SH-SY5Y (cell line): ENCODE measurements at regions not wholly inside any gene's neighbourhood (a gene's known extent, or its start where the extent isn't known, plus 50 kb on each side); places are given as distances from the start of the nearest gene placed in this dataset.

ENCODE experiments used
- GATA2 ChIP-seq: IDR thresholded peaks from 2 replicates; pipeline ENCODE4 v1.6.1; 2011; ENCODE audit warnings: mild to moderate bottlenecking, low read depth, low read length
- GATA3 ChIP-seq: IDR thresholded peaks from 2 replicates; pipeline ENCODE4 v1.6.1; 2011; ENCODE audit warnings: low read depth, mild to moderate bottlenecking, low read length, moderate library complexity

GRCh38 chr2:129710670-129711495 is 268.6 kb upstream of the RAB6C start:
- TF ChIP-seq GATA2 (no peak), GATA3 (no peak)

- TF ChIP-seq GATA2, result no peak
- TF ChIP-seq GATA3, result no peak
Observed at GRCh38 chr2:129711816-129712675, 267.4 kb upstream of the RAB6C start.

GRCh38 chr2:129712676-129712985 is 266.8 kb upstream of the RAB6C start:
- no peak for TF ChIP-seq GATA3

GRCh38 chr2:129713337-129713736 is 266.1 kb upstream of the RAB6C start:
- no peak for TF ChIP-seq GATA2
- no peak for TF ChIP-seq GATA3

GRCh38 chr2:129716781-129717559 is 262.5 kb upstream of the RAB6C start:
- TF ChIP-seq GATA2 (no peak), GATA3 (no peak)

GRCh38 chr2:129717560-129718130 is 261.8 kb upstream of the RAB6C start:
- TF ChIP-seq GATA3 (no peak), GATA2 (no peak)

- TF ChIP-seq GATA3 (no peak), GATA2 (no peak)
Observed at GRCh38 chr2:129719335-129719734, 260.1 kb upstream of the RAB6C start.

- TF ChIP-seq GATA2 (no peak), GATA3 (no peak)
Observed at GRCh38 chr2:129720360-129720759, 259.1 kb upstream of the RAB6C start.

GRCh38 chr2:129720761-129721160 is 258.7 kb upstream of the RAB6C start:
- TF ChIP-seq GATA2 (no peak), GATA3 (no peak)

- TF ChIP-seq GATA2, result no peak
- TF ChIP-seq GATA3, result no peak
Observed at GRCh38 chr2:129721236-129721635, 258.2 kb upstream of the RAB6C start.

GRCh38 chr2:129721846-129722245 is 257.6 kb upstream of the RAB6C start:
- no peak for TF ChIP-seq GATA3

GRCh38 chr2:129722306-129723019 is 257.0 kb upstream of the RAB6C start:
- TF ChIP-seq GATA3 (no peak), GATA2 (no peak)

GRCh38 chr2:129723277-129724020 is 256.0 kb upstream of the RAB6C start:
- TF ChIP-seq GATA3 (no peak), GATA2 (no peak)
